ENCODE measurements at regions not wholly inside any gene's neighbourhood (a gene's known extent, or its start where the extent isn't known, plus 50 kb on each side); places are given as distances from the start of the nearest gene placed in this dataset.
"Not testable (repeated sequence)": the region's sequence is repeated elsewhere in the genome, so short reads cannot be mapped to it uniquely, and the experiment has no call there.

DNA sequence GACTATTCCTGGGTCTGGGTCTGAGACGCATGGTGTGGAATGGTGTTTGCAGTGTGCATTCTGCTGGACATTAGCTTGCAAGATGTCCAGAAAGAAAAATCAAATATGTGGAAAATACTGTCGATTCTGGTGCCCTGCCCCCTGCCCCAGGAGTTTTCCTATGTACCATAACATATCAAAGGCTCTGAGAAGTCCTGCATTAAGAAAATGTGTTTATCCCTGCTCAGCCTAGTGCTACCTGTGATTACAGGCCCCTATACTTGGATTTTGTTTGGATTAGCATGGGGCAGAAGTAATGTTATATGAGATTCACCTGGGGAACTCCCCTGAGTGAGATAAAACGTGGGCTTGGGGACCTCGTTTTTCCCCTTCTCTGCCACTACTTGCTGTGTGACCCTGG, 325.0 kb downstream of the CBLN1 start:
- FAIRE-seq, result no peak
- DNase-seq (ENCODE audit: insufficient read length, low spot score), result no peak

- no peak for DNase-seq (ENCODE audit: insufficient read length, low spot score)
- FAIRE-seq, result no peak
Measured at GRCh38 chr16:48955837-48956236, 325.8 kb downstream of the CBLN1 start.

GRCh38 chr16:48951621-48952125, 330.0 kb downstream of the CBLN1 start:
- DNase-seq (ENCODE audit: insufficient read length, low spot score); FAIRE-seq: not testable (repeated sequence)

GRCh38 chr16:48950184-48950583, 331.5 kb downstream of the CBLN1 start:
- FAIRE-seq (no peak), DNase-seq (ENCODE audit: insufficient read length, low spot score) (no peak)

DNA sequence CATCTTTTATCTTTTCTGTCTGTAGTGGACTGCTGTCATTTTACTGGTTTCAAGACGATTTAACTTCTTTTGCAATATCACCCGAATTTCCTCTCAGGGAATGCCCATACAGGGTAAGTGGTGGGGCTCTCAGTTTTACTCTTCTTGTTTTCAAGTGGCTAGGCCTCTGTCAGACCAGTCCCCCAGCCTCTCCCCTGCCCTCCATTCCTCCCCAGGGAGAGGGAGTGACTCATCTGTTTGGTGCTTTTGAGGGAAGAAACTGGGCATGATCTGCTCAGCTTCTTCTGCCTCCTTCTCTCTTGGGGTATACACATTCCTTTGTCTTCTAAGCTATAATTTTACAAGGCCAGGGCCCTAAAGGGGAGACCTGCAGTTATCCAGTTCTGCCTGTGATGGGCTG, 332.0 kb downstream of the CBLN1 start:
- no peak for DNase-seq (ENCODE audit: insufficient read length, low spot score)

DNA sequence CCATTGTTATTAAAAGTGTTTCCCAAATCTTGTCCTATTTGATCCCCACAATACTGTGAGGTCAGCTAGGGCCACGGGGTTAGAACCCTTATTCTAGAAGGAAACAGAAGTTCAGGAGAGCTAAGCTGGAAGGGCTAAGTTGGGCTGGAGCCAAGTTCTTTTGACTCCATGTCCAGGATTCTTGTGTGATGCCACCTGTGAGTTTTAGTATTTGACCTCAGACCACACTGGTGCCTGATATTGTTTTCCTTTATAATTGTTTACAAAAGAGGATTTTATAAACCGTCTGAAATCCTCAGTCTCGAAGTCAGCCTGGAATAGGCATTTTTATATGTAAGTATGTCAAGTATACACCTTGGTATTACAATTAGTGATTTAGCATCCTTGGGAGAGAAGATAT, 332.7 kb downstream of the CBLN1 start:
- no peak for FAIRE-seq
- no peak for DNase-seq (ENCODE audit: insufficient read length, low spot score)

More for the DNA sequence above, 332.0 kb downstream of the CBLN1 start:
- no peak for FAIRE-seq

DNA sequence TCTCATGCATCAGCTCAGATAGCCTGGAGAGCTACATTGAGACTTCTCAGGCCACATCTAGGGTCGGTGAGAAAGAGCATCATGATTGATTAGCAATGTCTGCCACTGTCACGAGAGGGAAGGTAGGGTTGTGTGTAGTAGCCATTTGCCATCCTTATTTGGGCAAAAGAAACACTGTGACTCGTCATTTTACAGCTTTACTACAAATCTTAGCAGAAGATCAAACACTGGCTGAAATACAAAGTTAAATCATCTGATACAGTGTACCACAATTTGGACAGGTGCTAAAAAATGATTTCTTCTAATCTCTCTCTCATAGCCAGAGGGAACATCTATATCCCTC, 334.3 kb downstream of the CBLN1 start:
- DNase-seq (ENCODE audit: insufficient read length, low spot score) (no peak), FAIRE-seq (no peak)

- no peak for DNase-seq (ENCODE audit: insufficient read length, low spot score)
- no peak for FAIRE-seq
Measured at GRCh38 chr16:48946686-48947370, 334.8 kb downstream of the CBLN1 start.

GRCh38 chr16:48942996-48943395, 333.0 kb upstream of the N4BP1 start:
- no peak for DNase-seq (ENCODE audit: insufficient read length, low spot score)
- no peak for FAIRE-seq

DNA sequence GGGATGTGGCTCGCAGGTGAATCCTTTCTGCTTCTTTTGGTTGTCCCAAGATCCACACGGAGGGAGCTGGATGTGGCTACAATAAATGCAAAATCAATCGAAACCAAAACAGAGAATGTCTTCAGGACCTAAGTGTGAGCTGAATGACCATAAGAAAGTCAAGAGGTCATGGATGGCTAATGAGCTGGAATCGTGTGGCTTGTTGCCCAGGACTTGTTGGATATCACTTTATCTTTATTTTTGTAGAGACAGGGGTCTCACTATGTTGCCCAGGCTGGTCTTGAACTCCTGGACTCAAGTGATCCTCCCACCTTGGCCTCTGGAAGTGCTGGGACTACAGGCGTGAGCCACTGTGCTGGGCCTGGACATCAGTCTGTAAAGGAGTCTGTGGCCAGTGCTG, 326.8 kb upstream of the N4BP1 start:
- FAIRE-seq (no peak), DNase-seq (ENCODE audit: insufficient read length, low spot score) (no peak)

DNA sequence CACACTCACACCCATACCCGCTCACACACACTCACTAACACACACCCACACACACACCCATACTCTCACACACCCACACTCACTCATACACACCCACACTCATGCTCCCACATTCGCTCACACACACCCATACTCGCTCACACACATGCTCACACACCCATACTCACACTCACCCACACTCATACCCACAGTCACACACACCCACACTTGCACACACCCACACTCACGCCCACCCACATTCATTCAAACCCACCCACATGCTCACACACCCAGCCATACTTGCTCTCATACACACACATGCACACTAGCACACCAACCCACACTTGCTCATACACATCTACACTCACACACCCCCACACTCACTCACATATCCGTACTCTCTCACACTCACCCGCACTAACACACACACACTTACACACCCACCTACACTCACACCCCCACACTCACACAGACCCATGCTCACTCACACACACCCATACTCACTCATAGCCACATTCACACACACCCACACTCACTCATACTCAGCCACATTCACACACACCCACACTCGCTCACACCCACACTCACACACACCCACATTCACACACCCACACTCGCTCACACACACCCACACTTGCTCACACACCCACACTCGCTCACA, 322.4 kb upstream of the N4BP1 start:
- FAIRE-seq (no peak), DNase-seq (ENCODE audit: insufficient read length, low spot score) (no peak)

DNA sequence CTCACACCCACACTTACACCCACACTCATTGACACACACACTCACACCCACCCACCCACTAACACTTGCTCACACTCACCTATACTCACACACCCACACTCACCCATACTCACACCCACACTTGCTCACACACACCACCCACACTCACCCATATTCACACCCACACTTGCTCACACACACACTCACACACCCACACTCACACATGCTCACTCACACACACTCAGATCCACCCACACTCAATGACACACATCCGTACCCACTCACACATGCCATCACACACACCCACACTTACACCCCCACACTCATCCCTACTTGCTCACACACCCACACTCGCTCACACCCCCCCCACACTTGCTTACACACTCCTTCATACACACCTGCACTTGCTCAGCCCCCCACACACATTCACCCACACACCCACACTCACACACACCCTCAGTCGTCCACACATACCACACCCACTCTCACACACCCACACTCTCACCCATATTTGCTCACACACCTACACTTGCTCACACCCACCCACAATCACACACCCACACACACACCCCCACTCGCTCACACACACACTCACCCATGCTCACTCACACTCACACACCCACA, 321.1 kb upstream of the N4BP1 start:
- DNase-seq (ENCODE audit: insufficient read length, low spot score) (no peak), FAIRE-seq (no peak)

DNA sequence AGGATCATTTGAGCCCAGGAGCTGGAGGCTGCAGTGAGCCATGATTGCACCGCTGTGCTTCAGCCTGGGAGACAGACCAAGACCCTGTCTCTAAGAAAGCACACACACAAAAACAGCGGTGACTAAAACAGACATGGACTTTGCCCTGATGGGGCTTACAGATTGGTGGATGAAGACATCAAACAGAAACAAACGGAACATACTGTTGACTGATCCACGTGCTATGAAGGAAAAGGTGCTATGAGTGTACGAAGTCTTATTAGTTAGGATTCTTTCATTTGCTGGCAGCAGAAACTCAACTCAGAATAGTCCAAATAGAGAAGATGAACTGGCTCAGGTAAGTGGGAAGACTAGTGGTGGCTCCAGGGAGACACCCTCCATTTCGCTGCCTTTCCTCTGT, 309.8 kb upstream of the N4BP1 start:
- DNase-seq (ENCODE audit: insufficient read length, low spot score) (no peak), FAIRE-seq (no peak)

DNA sequence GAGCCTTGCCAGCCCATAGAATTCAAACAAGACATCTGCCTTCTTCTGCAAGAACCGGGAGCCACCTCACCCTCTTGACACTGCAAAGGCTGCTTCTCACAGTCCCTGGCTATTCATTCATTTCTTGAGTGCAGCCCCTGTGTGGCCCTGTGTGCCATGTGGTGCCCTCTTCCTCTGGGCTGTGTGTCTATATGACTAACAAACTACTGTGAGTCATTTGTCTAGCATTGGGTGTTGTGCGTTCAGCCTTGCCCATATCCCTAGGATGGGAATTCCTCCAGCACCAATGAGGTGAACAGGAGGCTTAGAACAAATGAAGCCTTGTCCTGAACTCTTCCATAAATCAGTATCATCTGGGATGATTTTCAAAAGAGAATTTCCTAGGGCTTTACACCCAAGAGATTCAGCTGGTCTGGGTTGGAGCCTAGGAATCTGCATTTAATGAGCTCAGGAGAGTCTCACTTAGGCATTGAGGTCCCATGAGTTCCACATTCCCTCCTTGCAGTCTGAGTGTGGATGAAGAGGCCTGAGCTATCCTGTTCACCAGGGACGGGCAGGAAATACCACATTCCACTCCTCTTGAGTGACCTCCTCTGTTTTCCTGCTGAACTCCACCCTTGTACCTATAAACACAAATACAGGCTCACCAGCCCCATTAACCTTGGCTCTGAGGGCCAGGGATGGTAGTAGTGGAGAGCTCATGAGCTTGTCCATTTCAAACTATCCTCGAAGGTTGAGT, 308.7 kb upstream of the N4BP1 start:
- DNase-seq (ENCODE audit: insufficient read length, low spot score) (no peak), FAIRE-seq (no peak)

- FAIRE-seq, result no peak
- no peak for DNase-seq (ENCODE audit: insufficient read length, low spot score)
Measured at GRCh38 chr16:48916566-48916965, 306.6 kb upstream of the N4BP1 start.

DNA sequence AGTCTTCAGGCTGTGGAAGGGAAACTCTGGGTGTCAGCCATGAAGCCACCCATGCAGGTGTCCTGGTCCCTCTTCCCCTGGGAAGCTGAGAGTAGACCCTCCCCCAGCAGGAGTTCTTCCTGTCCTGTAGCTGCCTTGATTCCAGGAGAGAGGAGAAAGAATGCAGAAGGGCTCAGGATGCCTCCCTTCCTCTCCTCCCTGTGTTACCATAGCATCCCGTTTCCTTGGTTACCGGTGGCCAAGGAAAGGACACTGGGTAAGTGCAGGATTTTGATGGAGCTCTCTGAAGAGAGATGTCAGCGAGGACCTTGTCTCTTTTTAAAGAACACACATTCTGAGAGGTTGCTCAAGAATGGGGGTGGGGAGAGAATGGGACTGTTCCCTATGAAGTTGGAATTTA, 304.1 kb upstream of the N4BP1 start:
- no peak for DNase-seq (ENCODE audit: insufficient read length, low spot score)
- no peak for FAIRE-seq

DNA sequence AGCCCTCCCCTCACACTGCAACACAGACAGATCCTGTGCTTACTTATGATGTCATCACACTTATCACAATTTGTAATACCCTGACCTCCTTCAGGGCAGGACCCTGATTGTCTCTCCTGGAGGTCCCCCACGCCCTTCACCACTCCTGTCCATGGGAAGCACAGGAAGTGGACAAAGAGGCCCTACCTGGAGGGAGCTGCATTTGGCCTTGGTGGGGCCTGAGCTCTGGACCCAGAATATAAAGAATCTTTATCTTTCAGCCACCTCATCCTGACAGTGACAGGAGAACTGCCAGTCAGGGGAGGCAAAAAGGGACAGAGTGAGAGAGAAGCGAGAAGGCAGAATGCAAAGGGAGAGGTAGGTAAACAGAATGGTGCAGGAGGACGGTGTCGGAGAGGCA, 303.4 kb upstream of the N4BP1 start:
- no peak for FAIRE-seq
- no peak for DNase-seq (ENCODE audit: insufficient read length, low spot score)

GRCh38 chr16:48912360-48912759, 302.4 kb upstream of the N4BP1 start:
- DNase-seq (ENCODE audit: insufficient read length, low spot score), result no peak
- no peak for FAIRE-seq

GRCh38 chr16:48911700-48912099, 301.7 kb upstream of the N4BP1 start:
- DNase-seq (ENCODE audit: insufficient read length, low spot score), result no peak

GRCh38 chr16:48910214-48910613, 300.2 kb upstream of the N4BP1 start:
- FAIRE-seq (no peak), DNase-seq (ENCODE audit: insufficient read length, low spot score) (no peak)

More at GRCh38 chr16:48911700-48912099, 301.7 kb upstream of the N4BP1 start:
- FAIRE-seq, result no peak

DNA sequence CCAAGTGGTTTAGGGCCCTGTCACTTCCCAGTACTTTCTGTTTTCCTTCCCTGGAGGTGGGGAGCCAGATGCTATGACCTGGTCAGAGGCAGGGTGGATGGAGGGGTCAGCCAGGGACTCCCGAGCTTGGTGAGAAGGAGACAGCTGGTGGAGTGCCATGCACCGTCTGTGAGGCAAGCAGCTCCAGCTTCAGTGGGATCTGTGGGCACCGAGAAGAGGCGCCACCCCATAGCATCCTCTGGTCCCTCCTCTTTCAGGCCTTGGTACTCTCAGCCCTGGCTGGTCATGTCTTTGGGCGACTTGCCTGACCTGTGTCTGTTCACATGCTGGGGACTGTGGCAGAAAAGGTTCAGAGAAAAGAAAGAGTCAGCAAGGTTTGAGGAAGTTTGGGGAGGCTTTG, 299.3 kb upstream of the N4BP1 start:
- FAIRE-seq (no peak), DNase-seq (ENCODE audit: insufficient read length, low spot score) (no peak)
